ENCODE measurements at regions not wholly inside any gene's neighbourhood (a gene's known extent, or its start where the extent isn't known, plus 50 kb on each side); places are given as distances from the start of the nearest gene placed in this dataset.

GRCh38 chr18:55821219-55821618 is 233.2 kb upstream of the TCF4 start:
- no peak for DNase-seq

DNA sequence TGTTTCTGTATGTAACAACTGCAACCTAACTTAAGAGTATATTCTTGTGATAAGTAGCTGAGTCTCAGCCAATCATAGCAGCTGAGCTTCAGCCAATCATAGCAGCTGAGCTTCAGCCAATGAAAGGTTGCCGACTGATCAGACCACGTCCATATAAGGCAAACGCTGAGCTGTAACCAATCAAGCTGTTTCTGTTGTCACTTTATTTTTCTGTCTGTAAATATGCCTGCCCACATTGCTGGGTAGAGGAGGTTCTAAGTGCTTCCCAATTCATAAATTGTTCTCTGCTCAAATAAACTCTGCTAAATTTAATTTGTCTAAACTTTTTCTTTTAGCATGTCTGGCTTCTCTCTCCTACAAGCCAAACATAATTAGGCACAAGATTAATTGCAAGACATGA is 231.5 kb upstream of the TCF4 start:
- no peak for DNase-seq

- DNase-seq, result no peak
Observed at GRCh38 chr18:55818284-55818683, 230.3 kb upstream of the TCF4 start.

DNA sequence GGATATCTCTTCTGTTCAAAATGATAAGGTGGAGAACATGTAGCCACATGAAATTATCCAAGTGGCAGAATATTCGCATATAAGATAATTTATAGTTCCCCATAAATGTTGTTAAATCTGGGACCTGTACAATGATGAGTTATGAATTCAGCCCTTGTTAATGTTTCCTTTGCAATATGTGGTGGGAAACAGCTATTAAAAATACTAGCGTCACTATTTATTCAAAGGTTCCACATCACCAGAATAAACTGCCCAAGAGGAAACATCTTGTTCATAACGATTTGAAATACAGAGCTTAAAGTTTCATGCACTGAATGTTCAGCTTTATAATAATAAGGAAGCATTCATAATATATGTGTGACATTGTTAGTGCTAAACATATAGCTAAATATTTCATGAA is 223.9 kb upstream of the TCF4 start:
- peak in 2 of 3 experiments; percentile 20 to 77 for DNase-seq

DNA sequence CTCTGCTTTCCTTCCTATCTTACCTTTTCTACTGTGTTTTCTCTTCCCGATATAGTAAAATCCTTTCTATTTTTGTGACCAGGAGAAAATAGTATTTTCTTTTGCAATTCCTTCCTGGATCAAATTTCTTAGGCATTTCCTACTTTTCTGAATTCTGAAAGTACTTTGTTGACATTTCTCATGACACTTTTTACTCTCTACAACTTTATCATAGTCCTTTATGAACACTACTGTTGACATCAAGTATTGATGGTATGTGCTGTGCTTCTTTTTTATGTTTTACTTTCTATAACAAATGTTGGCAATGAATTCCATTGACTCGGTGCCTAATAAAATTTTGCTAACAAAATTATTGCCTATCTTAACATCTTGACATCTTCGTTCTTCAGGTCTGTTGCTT is 217.7 kb upstream of the TCF4 start:
- DNase-seq, result no peak

DNA sequence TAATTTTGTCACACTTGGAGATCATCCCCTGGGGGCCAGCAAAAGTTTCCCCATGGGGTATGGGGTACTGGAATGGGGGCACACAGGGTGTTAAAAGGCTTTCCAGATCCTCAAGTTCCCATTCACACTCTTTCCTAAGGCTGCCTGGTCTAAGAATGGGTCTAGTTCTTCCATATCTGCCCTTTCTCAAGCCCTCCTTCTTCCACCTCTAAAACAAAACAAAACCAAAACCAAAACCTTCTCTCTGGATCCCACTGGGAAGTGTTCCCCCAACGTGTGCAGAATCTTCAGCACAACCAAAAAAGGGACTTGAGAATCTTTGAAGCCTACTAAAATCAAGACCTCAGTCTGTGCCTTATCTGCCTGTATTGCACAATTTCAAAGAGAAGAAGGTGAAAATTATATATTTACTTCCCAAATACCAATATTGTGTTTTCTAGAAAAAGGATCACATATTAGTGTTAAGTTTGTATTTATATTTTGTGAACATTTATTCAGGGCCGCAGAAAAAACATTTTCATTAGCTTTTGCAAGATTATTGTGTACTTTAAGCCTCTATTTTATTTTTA is 207.2 kb upstream of the TCF4 start:
- no peak for DNase-seq

GRCh38 chr18:55794288-55795052 is 206.5 kb upstream of the TCF4 start:
- DNase-seq, result no peak

DNA sequence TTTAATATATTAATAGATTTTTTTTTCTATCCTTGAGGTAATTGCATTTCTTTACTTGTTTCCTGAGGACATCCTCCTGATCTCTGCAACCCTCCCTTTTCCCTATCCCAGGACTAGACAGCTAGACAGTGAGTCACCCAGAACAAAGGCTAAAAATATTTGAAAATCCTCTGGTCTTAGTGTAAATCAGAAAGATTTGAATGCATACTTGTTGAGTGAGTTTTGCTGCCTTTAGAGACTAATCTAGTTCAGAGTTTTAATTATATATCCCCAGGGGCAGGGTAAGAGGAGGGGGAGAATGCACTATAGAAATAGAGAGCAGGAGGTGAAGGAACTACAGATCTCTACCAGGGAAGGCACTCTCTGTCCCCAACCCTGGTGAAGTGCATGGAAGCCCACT is 202.3 kb upstream of the TCF4 start:
- DNase-seq, result no peak

GRCh38 chr18:55787536-55788073 is 199.6 kb upstream of the TCF4 start:
- no peak for DNase-seq

- DNase-seq, result no peak
Observed at GRCh38 chr18:55786651-55787272, 198.8 kb upstream of the TCF4 start.

GRCh38 chr18:55783921-55784320 is 195.9 kb upstream of the TCF4 start:
- DNase-seq, result peak in 2 of 3 experiments; percentile 63 to 91

DNA sequence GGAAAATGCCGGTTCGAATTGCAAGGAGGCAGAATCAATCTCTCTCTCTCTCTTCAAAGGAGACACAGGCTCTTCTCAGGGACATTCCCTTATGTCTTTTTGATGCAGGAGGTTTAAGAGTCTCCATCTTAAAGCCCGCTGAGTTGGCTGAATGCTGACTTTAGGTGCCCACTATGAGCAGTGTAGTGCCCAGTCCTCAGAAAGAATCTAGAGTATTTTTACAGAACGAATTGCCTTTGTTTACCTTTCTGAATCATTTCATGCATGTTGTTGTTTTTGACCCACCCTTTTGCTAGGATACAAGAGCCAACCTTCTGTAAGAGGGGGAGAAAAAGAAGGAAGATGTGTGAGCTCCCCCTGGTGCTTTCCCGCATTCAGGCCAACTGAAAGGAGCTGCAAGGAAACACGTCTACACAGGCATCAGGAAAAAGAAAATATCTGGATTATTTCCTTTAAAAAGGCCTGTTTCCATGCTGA is 193.5 kb upstream of the TCF4 start:
- peak; percentile 63 to 95 (median 81) for DNase-seq

GRCh38 chr18:55780586-55781071 is 192.6 kb upstream of the TCF4 start:
- DNase-seq, result no peak

- peak; percentile 31 to 92 (median 90) for DNase-seq
Observed at GRCh38 chr18:55779691-55780585, 191.9 kb upstream of the TCF4 start.

GRCh38 chr18:55778788-55779690 is 191.0 kb upstream of the TCF4 start:
- DNase-seq, result peak; percentile 31 to 93 (median 84)

GRCh38 chr18:55777666-55778304 is 189.8 kb upstream of the TCF4 start:
- peak in 1 of 3 experiments; percentile 36 for DNase-seq

GRCh38 chr18:55775972-55776371 is 188.0 kb upstream of the TCF4 start:
- DNase-seq, result peak in 1 of 3 experiments; percentile 38

DNA sequence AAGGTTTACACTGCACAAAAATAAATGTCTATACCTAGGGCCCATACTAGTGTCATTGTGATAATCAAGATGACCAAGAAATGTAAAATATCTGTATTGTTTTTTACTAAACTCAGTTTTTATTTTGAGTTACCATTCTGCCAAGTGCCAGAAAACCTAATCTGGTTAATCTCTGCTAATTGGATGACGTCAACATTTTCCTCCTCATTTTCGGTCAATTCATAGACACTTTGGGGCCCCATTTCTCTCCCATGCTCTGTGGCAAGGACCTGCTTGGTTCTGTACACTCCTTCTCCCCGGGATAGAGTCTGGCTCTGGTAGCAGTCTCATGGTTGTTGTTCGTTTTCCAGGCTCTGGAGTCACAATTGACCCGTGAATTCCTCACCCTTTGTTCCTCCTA is 186.5 kb upstream of the TCF4 start:
- DNase-seq, result no peak

DNA sequence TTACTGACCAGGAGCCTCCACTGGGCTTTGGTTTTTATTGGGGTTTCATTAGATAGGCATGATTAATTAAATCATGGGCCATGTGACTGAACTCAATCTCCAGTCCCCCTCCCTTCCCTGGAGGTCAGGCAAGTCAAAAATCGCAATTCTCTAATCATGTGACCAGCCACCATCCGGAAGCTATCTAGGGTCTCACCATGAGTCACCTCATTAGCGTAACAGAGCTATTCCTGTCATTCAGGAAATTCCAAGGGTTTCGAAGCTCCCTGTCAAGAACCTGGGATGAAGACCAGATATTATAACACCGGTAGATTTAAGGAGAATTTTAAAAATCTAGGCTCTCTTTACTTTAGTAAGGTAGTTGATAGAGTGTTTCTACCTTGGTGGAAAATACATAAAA is 180.3 kb upstream of the TCF4 start:
- DNase-seq, result no peak

DNA sequence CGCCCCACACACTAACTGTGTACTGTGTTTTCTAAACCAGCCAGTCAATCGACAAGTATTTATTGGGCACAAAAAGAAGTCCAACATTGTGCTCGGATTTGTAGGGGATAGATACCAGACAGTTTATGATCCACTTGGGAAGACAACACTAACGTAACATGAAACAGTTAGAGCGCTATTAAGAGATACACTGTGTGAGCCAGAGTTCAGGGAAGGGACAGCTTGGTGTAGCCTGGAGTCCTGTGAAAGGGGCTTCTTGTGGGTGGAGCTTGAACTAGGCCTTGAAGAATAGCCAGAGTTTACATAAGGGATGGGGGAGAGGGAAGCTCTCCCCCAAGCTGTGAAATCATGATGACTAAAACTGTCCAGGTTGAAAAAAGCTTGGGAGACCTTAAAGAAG is 176.4 kb upstream of the TCF4 start:
- DNase-seq, result peak in 1 of 3 experiments; percentile 55

GRCh38 chr18:55763805-55764204 is 175.8 kb upstream of the TCF4 start:
- peak in 2 of 3 experiments; percentile 65 to 92 for DNase-seq

Measured in NCI-H1417 (cell line).